GM12878 (cell line): ENCODE measurements at regions not wholly inside any gene's neighbourhood (a gene's known extent, or its start where the extent isn't known, plus 50 kb on each side); places are given as distances from the start of the nearest gene placed in this dataset.
A peak's percentile ranks its signal among the peaks of the same experiment; 100 is the strongest.

Source experiments
- ATAC-seq: fragments of 200-7000 bp; cut with Tn5 transposase; 3 replicates; pipeline ENCODE4 v1.9.1; 2020; ENCODE audit warnings: mild to moderate bottlenecking, moderate library complexity
- BruUV-seq: library from RNA; stranded (reverse); fragments of 400-500 nt; replicated peaks from 2 replicates; lab custom pipeline; 2021; lab: Mats Ljungman, UMichigan
- CTCF ChIA-PET: fragments of 300-600 bp; sonication (Branson Sonifier 250); formaldehyde crosslinking; extraction: SDS; loops from one replicate; lab custom pipeline; 2021; ENCODE audit warnings: inconsistent platforms; lab: Yijun Ruan, JAX
- POLR2A ChIA-PET: fragments of 350-600 bp; formaldehyde crosslinking; extraction: SDS; loops from one replicate; lab custom pipeline; 2021; ENCODE audit warnings: inconsistent platforms; lab: Charles Lee
- RAD21 ChIA-PET: fragments of 300-600 bp; sonication (Branson Sonifier 250); formaldehyde crosslinking; loops from one replicate; lab custom pipeline; 2023; ENCODE audit warnings: antibody characterized with exemption; ENCODE audit not compliant: unreplicated experiment; lab: Charles Lee
- SMC1A ChIA-PET: fragments of 300-600 bp; sonication (Branson Sonifier 250); formaldehyde crosslinking; loops from one replicate; lab custom pipeline; 2023; ENCODE audit not compliant: unreplicated experiment, uncharacterized antibody; lab: Charles Lee
- DNase-seq: peaks from one replicate; pipeline ENCODE4 v3.0.0-alpha.2; 2011; ENCODE audit warnings: low read depth, low spot score
- FAIRE-seq: peaks from 3 replicates; lab custom pipeline; 2011; peaks lifted over from hg19 to GRCh38; lab: Jason Lieb, UNC
- H2AFZ ChIP-seq: 2 replicates; pipeline ENCODE4 v1.6.0; 2011; ENCODE audit warnings: low read depth, low read length, control low read depth; ENCODE audit not compliant: control insufficient read depth
- H3K27ac ChIP-seq: 2 replicates; pipeline ENCODE4 v1.5.1; 2011; ENCODE audit warnings: control low read depth; ENCODE audit not compliant: control insufficient read depth, insufficient read depth
- H3K27me3 ChIP-seq, 2 experiments: replicated peaks in 1 of 2; 2 replicates each; pipeline versions ENCODE4 v1.6.0 to v1.6.1; 2011; ENCODE audit warnings: low read length in 1 of 2; ENCODE audit not compliant: control insufficient read depth in 2 of 2, insufficient read depth in 2 of 2
- H3K36me3 ChIP-seq, 2 experiments: 2 replicates each; pipeline ENCODE4 v1.5.1; 2011; ENCODE audit warnings: low read length in 1 of 2; ENCODE audit not compliant: control insufficient read depth in 2 of 2, insufficient read depth in 2 of 2
- H3K4me1 ChIP-seq: 2 replicates; pipeline ENCODE4 v1.6.1; 2011; ENCODE audit warnings: mild to moderate bottlenecking, low read length, moderate library complexity, mixed read lengths; ENCODE audit not compliant: control insufficient read depth, insufficient read depth
- H3K4me2 ChIP-seq: 2 replicates; pipeline ENCODE4 v1.6.0; 2011; ENCODE audit warnings: control low read depth; ENCODE audit not compliant: control insufficient read depth, insufficient read depth
- H3K4me3 ChIP-seq: fragments of 200-600 bp; sonication (generic); 2 replicates; pipeline ENCODE4 v1.5.1; 2016
- H3K79me2 ChIP-seq: 2 replicates; pipeline ENCODE4 v1.6.0; 2011; ENCODE audit warnings: low read length; ENCODE audit not compliant: control insufficient read depth, insufficient read depth
- H3K9ac ChIP-seq: 2 replicates; pipeline ENCODE4 v1.8.0; 2011; ENCODE audit warnings: low read length, control low read depth, mixed read lengths; ENCODE audit not compliant: control insufficient read depth, insufficient read depth
- H3K9me3 ChIP-seq: replicated peaks from 3 replicates; pipeline ENCODE4 v1.5.1; 2011; ENCODE audit warnings: mild to moderate bottlenecking, low read length; ENCODE audit not compliant: control insufficient read depth, insufficient read depth
- H4K20me1 ChIP-seq: 2 replicates; pipeline ENCODE4 v1.6.0; 2011; ENCODE audit not compliant: control insufficient read depth, insufficient read depth
- BHLHE40 ChIP-seq, 2 experiments: fragments of 450-650 bp in 1 of 2; IDR thresholded peaks; 2 replicates each; pipeline ENCODE4 v1.6.1; 2011 to 2017; ENCODE audit warnings: low read depth in 2 of 2, borderline replicate concordance in 1 of 2, improper control_type of control experiment in 1 of 2, low read length in 1 of 2, mild to moderate bottlenecking in 1 of 2
- NRF1 ChIP-seq: conservative IDR thresholded peaks from 2 replicates; pipeline ENCODE4 v1.6.1; 2011; ENCODE audit warnings: mild to moderate bottlenecking, low read depth, low read length, improper control_type of control experiment
- RAD21 ChIP-seq: IDR thresholded peaks from 2 replicates; pipeline ENCODE4 v1.6.1; 2011; ENCODE audit warnings: mild to moderate bottlenecking, low read depth, low read length, moderate library complexity; ENCODE audit not compliant: insufficient read depth
- SIX5 ChIP-seq: IDR thresholded peaks from 2 replicates; pipeline ENCODE4 v1.6.1; 2011; ENCODE audit warnings: mild to moderate bottlenecking, low read depth, low read length, moderate library complexity; ENCODE audit not compliant: severe bottlenecking
- SMC3 ChIP-seq: IDR thresholded peaks from 2 replicates; pipeline ENCODE4 v1.6.1; 2011; ENCODE audit warnings: low read length, improper control_type of control experiment, borderline replicate concordance
- SPI1 ChIP-seq: IDR thresholded peaks from 2 replicates; pipeline ENCODE4 v1.6.1; 2011; ENCODE audit warnings: low read depth, mild to moderate bottlenecking, low read length, moderate library complexity, borderline replicate concordance; ENCODE audit not compliant: insufficient read depth
- ZSCAN29 ChIP-seq: fragments of 450-650 bp; IDR thresholded peaks from 2 replicates; pipeline ENCODE4 v1.6.1; 2017; ENCODE audit warnings: mild to moderate bottlenecking, moderate library complexity
- WGBS: methylation state at CpG from one replicate; pipeline ENCODE4 v1.1.6; 2016; ENCODE audit warnings: low lambda C conversion rate; ENCODE audit not compliant: insufficient replicate concordance, insufficient coverage; ENCODE audit errors: missing lambda C conversion rate; 5-methylcytosine and 5-hydroxymethylcytosine counted together
- in situ Hi-C: fragments of 300-500 bp; cut with MboI; formaldehyde crosslinking; loops from 9 replicates; pipeline ENCODE4 v1.14.3; 2018; ENCODE audit warnings: mixed read lengths
- intact Hi-C: fragments of 100-400 bp; cut with micrococcal nuclease; formaldehyde crosslinking; loops from one replicate; pipeline ENCODE4 v1.14.2; 2022; ENCODE audit not compliant: unreplicated experiment
- TF ChIP-seq, protein P1 (sequence below), 3 experiments: IDR thresholded peaks in 2 of 3; conservative IDR thresholded peaks in 1 of 3; 2 replicates each; pipeline ENCODE4 v1.5.1; 2011; ENCODE audit warnings: low read depth in 3 of 3, low read length in 3 of 3, mild to moderate bottlenecking in 3 of 3, control low read depth in 2 of 3, moderate library complexity in 2 of 3, inconsistent platforms in 1 of 3, mixed read lengths in 1 of 3; ENCODE audit not compliant: control insufficient read depth in 2 of 3, insufficient read depth in 1 of 3; ENCODE audit errors: extremely low read depth in 1 of 3

DNA sequence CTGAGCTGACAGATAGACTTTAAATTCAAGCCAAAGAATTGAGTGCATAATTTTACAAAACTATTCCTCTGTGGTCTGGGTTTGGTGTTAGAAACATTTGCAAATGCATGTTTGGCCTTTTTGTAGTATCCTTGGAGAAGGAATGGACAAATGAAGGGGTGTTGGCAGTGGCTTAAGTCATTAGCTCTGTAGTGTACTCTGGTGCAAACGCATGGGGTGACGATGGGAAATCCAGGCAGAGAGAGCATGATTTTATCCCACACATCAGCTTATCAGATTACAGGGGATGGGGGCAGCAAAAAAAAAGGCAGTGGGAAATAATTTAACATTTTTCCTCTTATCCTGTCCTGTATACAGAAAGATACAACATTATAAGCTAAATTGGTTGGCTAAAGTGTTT is 320.6 kb downstream of the ZNF516 start:
- DNase-seq, result no peak
- ATAC-seq, result no peak
- H3K27ac ChIP-seq, result no peak overlapping the region
- TF ChIP-seq NRF1, result no peak
- 59% methylated on average over 2 of the region's 2 CpGs for WGBS
- no peaks in the 10 kb centered on the region for H4K20me1 ChIP-seq
- H3K4me3 ChIP-seq, result no peak overlapping the region
- BruUV-seq, result no TSS peak
- no peaks in the 10 kb centered on the region for H3K79me2 ChIP-seq
- intact Hi-C loops (loop anchor here (5.0 kb wide), 1 partner anchor 88 kb away; no protein-coding TSS in a partner anchor), in situ Hi-C loops (no loop called here)
- no peaks in the 10 kb centered on the region for H3K4me1 ChIP-seq
- 0 out of 4 replicates have a peak, but pooled peaks cover 0 to 2% of the 10 kb centered on the region in 2 experiments for H3K27me3 ChIP-seq
- RAD21 ChIA-PET, result no interaction called here
- H2AFZ ChIP-seq, result no peak overlapping the region
- no peaks in the 10 kb centered on the region for H3K36me3 ChIP-seq
- SMC1A ChIA-PET, result no interaction called here
- no peak for FAIRE-seq
- CTCF ChIA-PET, result no interaction called here
- H3K4me2 ChIP-seq, result no peak overlapping the region
- H3K9ac ChIP-seq, result no peak overlapping the region
- POLR2A ChIA-PET, result no interaction called here
- H3K9me3 ChIP-seq, result no peaks in the 10 kb centered on the region

DNA sequence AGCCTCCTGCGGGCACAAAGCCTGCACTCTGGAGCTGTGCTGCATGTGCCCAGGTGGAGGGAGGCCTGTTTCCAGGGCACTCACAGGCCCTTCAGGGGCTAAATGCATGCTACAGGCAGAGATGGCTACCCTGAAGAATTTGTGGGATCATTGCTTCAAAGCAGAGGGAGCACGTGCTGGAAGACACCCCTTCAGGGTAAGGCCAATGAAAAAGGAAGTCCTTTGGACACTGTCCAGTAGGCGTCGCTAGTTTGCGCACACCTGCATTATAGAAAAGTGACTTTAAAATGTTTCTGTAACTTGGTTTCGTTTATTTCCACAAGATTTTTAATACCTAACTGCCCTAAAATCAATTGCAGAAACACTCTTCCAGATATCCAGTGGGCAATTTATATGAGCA is 325.3 kb downstream of the ZNF516 start:
- peak; percentile 46; the same call in 1 of the 2 replicates for TF ChIP-seq SMC3
- TF ChIP-seq, protein P1, sequence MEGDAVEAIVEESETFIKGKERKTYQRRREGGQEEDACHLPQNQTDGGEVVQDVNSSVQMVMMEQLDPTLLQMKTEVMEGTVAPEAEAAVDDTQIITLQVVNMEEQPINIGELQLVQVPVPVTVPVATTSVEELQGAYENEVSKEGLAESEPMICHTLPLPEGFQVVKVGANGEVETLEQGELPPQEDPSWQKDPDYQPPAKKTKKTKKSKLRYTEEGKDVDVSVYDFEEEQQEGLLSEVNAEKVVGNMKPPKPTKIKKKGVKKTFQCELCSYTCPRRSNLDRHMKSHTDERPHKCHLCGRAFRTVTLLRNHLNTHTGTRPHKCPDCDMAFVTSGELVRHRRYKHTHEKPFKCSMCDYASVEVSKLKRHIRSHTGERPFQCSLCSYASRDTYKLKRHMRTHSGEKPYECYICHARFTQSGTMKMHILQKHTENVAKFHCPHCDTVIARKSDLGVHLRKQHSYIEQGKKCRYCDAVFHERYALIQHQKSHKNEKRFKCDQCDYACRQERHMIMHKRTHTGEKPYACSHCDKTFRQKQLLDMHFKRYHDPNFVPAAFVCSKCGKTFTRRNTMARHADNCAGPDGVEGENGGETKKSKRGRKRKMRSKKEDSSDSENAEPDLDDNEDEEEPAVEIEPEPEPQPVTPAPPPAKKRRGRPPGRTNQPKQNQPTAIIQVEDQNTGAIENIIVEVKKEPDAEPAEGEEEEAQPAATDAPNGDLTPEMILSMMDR (IDR thresholded peaks at IDR 0.05 in 2 of 3, conservative IDR thresholded peaks at IDR 0.05 in 1 of 3; ENCODE audit: control insufficient read depth in 2 of 3, extremely low read depth in 1 of 3, insufficient read depth in 1 of 3, low read depth in 3 of 3, low read length in 3 of 3), result peak; percentile 40 to 58 (median 58)
- TF ChIP-seq SPI1, result peak; percentile 3; the same call in 1 of the 2 replicates
- 0 out of 2 replicates have a peak, but pooled peaks have one; percentile 18 for TF ChIP-seq RAD21
- TF ChIP-seq BHLHE40 (IDR thresholded peaks at IDR 0.05; ENCODE audit: borderline replicate concordance in 1 of 2, low read depth in 2 of 2, low read length in 1 of 2), result peak in 1 of 2 experiments; percentile 23; a peak in 1 of 4 replicates
- TF ChIP-seq ZSCAN29, result no peak
- no peak for TF ChIP-seq SIX5
- no peak for DNase-seq
- H3K36me3 ChIP-seq, result no peaks in the 10 kb centered on the region
- no peak overlapping the region for H2AFZ ChIP-seq
- no TSS peak for BruUV-seq
- no peaks in the 10 kb centered on the region for H3K9me3 ChIP-seq
- no peak overlapping the region for H3K9ac ChIP-seq
- SMC1A ChIA-PET, result no interaction called here
- H3K4me3 ChIP-seq, result no peak overlapping the region
- RAD21 ChIA-PET, result no interaction called here
- POLR2A ChIA-PET, result no interaction called here
- peak; percentile 56 for ATAC-seq
- intact Hi-C loops, result loop anchor here (1.0 to 5.0 kb wide), 2 partner anchors 93 to 180 kb away; no protein-coding TSS in a partner anchor
- H3K79me2 ChIP-seq, result no peaks in the 10 kb centered on the region
- 33% methylated on average over 6 of the region's 6 CpGs for WGBS
- CTCF ChIA-PET, result interaction anchor here (0.7 to 2.8 kb wide), 5 partner anchors 12 to 540 kb away, joined by 3 to 15 read pairs (median 3); no protein-coding TSS in a partner anchor
- FAIRE-seq, result no peak
- no peak overlapping the region for H3K27ac ChIP-seq
- no peaks in the 10 kb centered on the region for H4K20me1 ChIP-seq
- H3K4me2 ChIP-seq, result no peak overlapping the region
- in situ Hi-C loops, result no loop called here
- no peaks in the 10 kb centered on the region for H3K4me1 ChIP-seq
- no peaks in the 10 kb centered on the region; a peak in 1 of 4 replicates for H3K27me3 ChIP-seq
